Fibroblast of lung (primary cell): ENCODE measurements at regions not wholly inside any gene's neighbourhood (a gene's known extent, or its start where the extent isn't known, plus 50 kb on each side); places are given as distances from the start of the nearest gene placed in this dataset.

ENCODE experiments used
- CTCF ChIP-seq, 2 donors: IDR thresholded peaks in 1 of 2; conservative IDR thresholded peaks in 1 of 2; 1 replicate in 1 of 2; 2 replicates in 1 of 2; pipeline ENCODE4 v1.5.1; 2011 to 2012; ENCODE audit warnings: low read length in 2 of 2, control low read depth in 1 of 2, inconsistent platforms in 1 of 2, low read depth in 1 of 2, mild to moderate bottlenecking in 1 of 2
- EZH2 ChIP-seq: IDR thresholded peaks from 2 replicates; pipeline ENCODE4 v1.5.1; 2012; ENCODE audit warnings: low read length, control low read depth, mild to moderate bottlenecking; ENCODE audit errors: missing control alignments

GRCh38 chr20:7571101-7571500 lies 369.2 kb downstream of the HAO1 start:
- no peak for TF ChIP-seq CTCF (conservative IDR thresholded peaks at IDR 0.05 in 1 of 2, IDR thresholded peaks at IDR 0.05 in 1 of 2; ENCODE audit: low read depth in 1 of 2, low read length in 2 of 2)
- TF ChIP-seq EZH2: no peak
